HEK293 (cell line): ENCODE measurements at regions not wholly inside any gene's neighbourhood (a gene's known extent, or its start where the extent isn't known, plus 50 kb on each side); places are given as distances from the start of the nearest gene placed in this dataset.
"Not testable (repeated sequence)": the region's sequence is repeated elsewhere in the genome, so short reads cannot be mapped to it uniquely, and the experiment has no call there.

ENCODE experiments used
- CTCF ChIA-PET: fragments of 350-600 bp; formaldehyde crosslinking; extraction: SDS; loops from one replicate; lab custom pipeline; 2021; ENCODE audit warnings: antibody characterized with exemption; lab: Yijun Ruan, JAX
- POLR2A ChIA-PET: fragments of 300-600 bp; formaldehyde crosslinking; extraction: SDS; loops from one replicate; lab custom pipeline; 2020; ENCODE audit warnings: antibody characterized with exemption, inconsistent platforms; lab: Yijun Ruan, JAX
- H3K27ac ChIP-seq: fragments of 200-500 bp; sonication (Bioruptor generic); 2 replicates; pipeline ENCODE4 v1.5.1; 2014; ENCODE audit warnings: low read depth, low read length, control low read depth, inconsistent platforms; ENCODE audit errors: extremely low read depth
- H3K36me3 ChIP-seq, 2 experiments: fragments of 200-500 bp in 1 of 2; sonication (Bioruptor generic) in 1 of 2; 1 replicate in 1 of 2; 2 replicates in 1 of 2; pipeline ENCODE4 v1.5.1; 2014 to 2017; ENCODE audit warnings: inconsistent platforms in 2 of 2, low read length in 2 of 2; ENCODE audit not compliant: control insufficient read depth in 2 of 2, insufficient read depth in 1 of 2
- H3K4me1 ChIP-seq: fragments of 200-500 bp; sonication (Bioruptor generic); 2 replicates; pipeline ENCODE4 v1.5.1; 2014; ENCODE audit warnings: mild to moderate bottlenecking, low read length, inconsistent platforms; ENCODE audit not compliant: control insufficient read depth, insufficient read depth
- H3K4me3 ChIP-seq: 2 replicates; pipeline ENCODE4 v1.5.1; 2011; ENCODE audit warnings: low read depth, mild to moderate bottlenecking, control low read depth, low read length, moderate library complexity
- H3K9me3 ChIP-seq: fragments of 200-500 bp; sonication (Bioruptor generic); 2 replicates; pipeline ENCODE4 v1.5.1; 2014; ENCODE audit warnings: low read depth, low read length, inconsistent platforms; ENCODE audit not compliant: control insufficient read depth, insufficient read depth
- GFI1B ChIP-seq: fragments of 450-650 bp; formaldehyde crosslinking; IDR thresholded peaks from 2 replicates; pipeline ENCODE4 v1.5.1; 2016; ENCODE audit warnings: missing biosample characterization, missing genetic modification characterization
- HOXC10 ChIP-seq: sonication (generic); formaldehyde crosslinking; IDR thresholded peaks from 2 replicates; pipeline ENCODE4 v1.8.1; 2023; ENCODE audit warnings: mild to moderate bottlenecking, missing genetic modification reagents
- KLF7 ChIP-seq: fragments of 450-650 bp; formaldehyde crosslinking; IDR thresholded peaks from 2 replicates; pipeline ENCODE4 v1.5.1; 2016; ENCODE audit warnings: missing biosample characterization, missing genetic modification characterization, borderline replicate concordance
- TRIM28 ChIP-seq: IDR thresholded peaks from 2 replicates; pipeline ENCODE4 v1.6.1; 2011; ENCODE audit warnings: low read length, control low read depth, borderline replicate concordance
- ZFHX2 ChIP-seq: fragments of 450-650 bp; formaldehyde crosslinking; conservative IDR thresholded peaks from 2 replicates; pipeline ENCODE4 v1.5.1; 2016; ENCODE audit warnings: missing biosample characterization, missing genetic modification characterization
- ZNF132 ChIP-seq: fragments of 450-650 bp; formaldehyde crosslinking; IDR thresholded peaks from 2 replicates; pipeline ENCODE4 v1.5.1; 2017; ENCODE audit warnings: missing biosample characterization, missing genetic modification characterization, borderline replicate concordance
- ZNF155 ChIP-seq: fragments of 450-650 bp; formaldehyde crosslinking; IDR thresholded peaks from 2 replicates; pipeline ENCODE4 v1.5.1; 2016; ENCODE audit warnings: missing biosample characterization, missing genetic modification characterization
- ZNF202 ChIP-seq: fragments of 450-650 bp; formaldehyde crosslinking; IDR thresholded peaks from 2 replicates; pipeline ENCODE4 v1.5.1; 2016; ENCODE audit warnings: missing biosample characterization, missing genetic modification characterization, borderline replicate concordance
- ZNF211 ChIP-seq: fragments of 450-650 bp; formaldehyde crosslinking; IDR thresholded peaks from 2 replicates; pipeline ENCODE4 v1.5.1; 2016; ENCODE audit warnings: low read depth, missing biosample characterization, missing genetic modification characterization
- ZNF214 ChIP-seq: fragments of 450-650 bp; formaldehyde crosslinking; IDR thresholded peaks from 2 replicates; pipeline ENCODE4 v1.5.1; 2017; ENCODE audit warnings: missing biosample characterization, mild to moderate bottlenecking, missing genetic modification characterization, borderline replicate concordance
- ZNF354C ChIP-seq: fragments of 450-650 bp; formaldehyde crosslinking; IDR thresholded peaks from 2 replicates; pipeline ENCODE4 v1.5.1; 2016; ENCODE audit warnings: missing biosample characterization, missing genetic modification characterization, low read depth, borderline replicate concordance
- ZNF366 ChIP-seq: fragments of 450-650 bp; formaldehyde crosslinking; conservative IDR thresholded peaks from 2 replicates; pipeline ENCODE4 v1.5.1; 2016; ENCODE audit warnings: missing biosample characterization, missing genetic modification characterization
- ZNF423 ChIP-seq: fragments of 450-650 bp; formaldehyde crosslinking; IDR thresholded peaks from 2 replicates; pipeline ENCODE4 v1.5.1; 2016; ENCODE audit warnings: missing biosample characterization, missing genetic modification characterization
- ZNF510 ChIP-seq: fragments of 450-650 bp; formaldehyde crosslinking; IDR thresholded peaks from 2 replicates; pipeline ENCODE4 v1.5.1; 2018; ENCODE audit warnings: mild to moderate bottlenecking, missing genetic modification characterization, missing biosample characterization; ENCODE audit not compliant: insufficient replicate concordance
- ZNF544 ChIP-seq: fragments of 450-650 bp; formaldehyde crosslinking; IDR thresholded peaks from 2 replicates; pipeline ENCODE4 v1.5.0; 2017; ENCODE audit warnings: missing biosample characterization, missing genetic modification characterization
- ZNF596 ChIP-seq: fragments of 450-650 bp; IDR thresholded peaks from 2 replicates; pipeline ENCODE4 v1.5.0; 2018; ENCODE audit warnings: missing biosample characterization, mild to moderate bottlenecking, missing genetic modification characterization, moderate library complexity
- ZNF707 ChIP-seq: fragments of 450-650 bp; formaldehyde crosslinking; IDR thresholded peaks from 2 replicates; pipeline ENCODE4 v1.5.1; 2016; ENCODE audit warnings: missing biosample characterization, missing genetic modification characterization
- ZNF768 ChIP-seq: fragments of 450-650 bp; formaldehyde crosslinking; IDR thresholded peaks from 2 replicates; pipeline ENCODE4 v1.5.1; 2018; ENCODE audit warnings: missing biosample characterization, mild to moderate bottlenecking, missing genetic modification characterization
- ZNF837 ChIP-seq: fragments of 450-650 bp; formaldehyde crosslinking; IDR thresholded peaks from 2 replicates; pipeline ENCODE4 v1.5.1; 2016; ENCODE audit warnings: missing biosample characterization, missing genetic modification characterization
- ZNF843 ChIP-seq: fragments of 450-650 bp; formaldehyde crosslinking; IDR thresholded peaks from 2 replicates; pipeline ENCODE4 v1.5.1; 2016; ENCODE audit warnings: missing biosample characterization, missing genetic modification characterization
- TF ChIP-seq, protein P1 (sequence below): fragments of 450-650 bp; formaldehyde crosslinking; conservative IDR thresholded peaks from 2 replicates; pipeline ENCODE4 v1.5.1; 2016; ENCODE audit warnings: low read depth, missing biosample characterization, missing genetic modification characterization
- TF ChIP-seq, protein P2 (sequence below): fragments of 450-650 bp; formaldehyde crosslinking; IDR thresholded peaks from 2 replicates; pipeline ENCODE4 v1.5.1; 2016; ENCODE audit warnings: missing biosample characterization, missing genetic modification characterization
- TF ChIP-seq, protein P3 (sequence below): fragments of 450-650 bp; formaldehyde crosslinking; IDR thresholded peaks from 2 replicates; pipeline ENCODE4 v1.5.1; 2016; ENCODE audit warnings: missing biosample characterization, missing genetic modification characterization

DNA sequence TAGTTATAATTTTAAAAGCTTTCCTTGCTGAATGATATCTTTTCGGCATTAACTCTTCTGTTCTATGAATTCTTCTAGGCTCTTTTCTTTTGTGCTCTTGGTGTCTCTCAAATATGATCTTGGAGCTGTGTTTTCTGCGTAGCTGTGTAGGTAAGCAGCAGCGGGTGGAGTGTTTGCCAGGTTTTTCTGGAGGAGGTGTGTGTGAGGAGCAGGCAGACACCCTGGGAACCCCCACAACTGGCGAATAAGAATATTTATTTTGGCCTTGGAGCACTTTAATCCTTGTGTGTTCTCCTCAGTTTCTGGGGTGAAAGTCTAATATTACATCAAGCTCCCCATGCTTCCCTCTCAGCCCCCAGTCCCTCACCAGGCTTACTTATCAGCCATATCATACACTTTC, 232.0 kb upstream of the FANCL start (continued):
- TF ChIP-seq KLF7 (tag by site-specific recombination) = no peak
- no peak for TF ChIP-seq ZNF843 (tag by site-specific recombination)
- TF ChIP-seq ZNF214 (tag by site-specific recombination) = no peak
- TF ChIP-seq GFI1B = no peak
- TF ChIP-seq ZFHX2 (tag by site-specific recombination) = no peak
- no peak for TF ChIP-seq ZNF423 (tag by site-specific recombination)
- TF ChIP-seq, protein P1, sequence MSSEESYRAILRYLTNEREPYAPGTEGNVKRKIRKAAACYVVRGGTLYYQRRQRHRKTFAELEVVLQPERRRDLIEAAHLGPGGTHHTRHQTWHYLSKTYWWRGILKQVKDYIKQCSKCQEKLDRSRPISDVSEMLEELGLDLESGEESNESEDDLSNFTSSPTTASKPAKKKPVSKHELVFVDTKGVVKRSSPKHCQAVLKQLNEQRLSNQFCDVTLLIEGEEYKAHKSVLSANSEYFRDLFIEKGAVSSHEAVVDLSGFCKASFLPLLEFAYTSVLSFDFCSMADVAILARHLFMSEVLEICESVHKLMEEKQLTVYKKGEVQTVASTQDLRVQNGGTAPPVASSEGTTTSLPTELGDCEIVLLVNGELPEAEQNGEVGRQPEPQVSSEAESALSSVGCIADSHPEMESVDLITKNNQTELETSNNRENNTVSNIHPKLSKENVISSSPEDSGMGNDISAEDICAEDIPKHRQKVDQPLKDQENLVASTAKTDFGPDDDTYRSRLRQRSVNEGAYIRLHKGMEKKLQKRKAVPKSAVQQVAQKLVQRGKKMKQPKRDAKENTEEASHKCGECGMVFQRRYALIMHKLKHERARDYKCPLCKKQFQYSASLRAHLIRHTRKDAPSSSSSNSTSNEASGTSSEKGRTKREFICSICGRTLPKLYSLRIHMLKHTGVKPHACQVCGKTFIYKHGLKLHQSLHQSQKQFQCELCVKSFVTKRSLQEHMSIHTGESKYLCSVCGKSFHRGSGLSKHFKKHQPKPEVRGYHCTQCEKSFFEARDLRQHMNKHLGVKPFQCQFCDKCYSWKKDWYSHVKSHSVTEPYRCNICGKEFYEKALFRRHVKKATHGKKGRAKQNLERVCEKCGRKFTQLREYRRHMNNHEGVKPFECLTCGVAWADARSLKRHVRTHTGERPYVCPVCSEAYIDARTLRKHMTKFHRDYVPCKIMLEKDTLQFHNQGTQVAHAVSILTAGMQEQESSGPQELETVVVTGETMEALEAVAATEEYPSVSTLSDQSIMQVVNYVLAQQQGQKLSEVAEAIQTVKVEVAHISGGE (tag by site-specific recombination) = no peak

DNA sequence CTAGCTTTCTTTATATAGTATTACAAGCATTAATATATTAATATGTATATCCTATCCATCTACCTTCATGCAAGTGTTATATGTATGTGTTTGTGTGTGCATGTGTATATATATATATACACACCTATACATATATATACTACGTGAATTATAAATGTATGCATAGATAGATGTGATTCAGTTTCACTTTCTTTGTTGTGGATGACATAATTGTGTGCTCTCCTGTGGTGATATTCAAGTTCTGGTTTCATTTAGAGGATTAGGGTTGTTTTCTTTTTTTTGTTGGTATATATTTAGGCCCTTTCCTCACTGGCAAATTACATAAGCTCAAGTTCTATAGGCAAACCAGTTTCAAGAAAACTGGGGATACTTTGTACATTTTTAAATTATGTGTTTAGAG, 225.7 kb upstream of the FANCL start:
- Histone ChIP-seq H3K4me1 (no peaks in the 10 kb centered on the region), H3K4me3 (no peak overlapping the region)
- TF ChIP-seq ZNF510 (tag by site-specific recombination) (no peak), ZNF354C (tag by site-specific recombination) (no peak), HOXC10 (CRISPR knock-in tag) (no peak), ZNF837 (tag by site-specific recombination) (no peak), ZNF132 (tag by site-specific recombination) (no peak), ZNF155 (tag by site-specific recombination) (no peak), ZNF596 (no peak), ZNF366 (no peak), ZNF211 (no peak), ZNF544 (no peak), ZNF768 (no peak), TRIM28 (no peak), ZNF707 (no peak), ZNF202 (tag by site-specific recombination) (no peak)
- TF ChIP-seq, protein P2, sequence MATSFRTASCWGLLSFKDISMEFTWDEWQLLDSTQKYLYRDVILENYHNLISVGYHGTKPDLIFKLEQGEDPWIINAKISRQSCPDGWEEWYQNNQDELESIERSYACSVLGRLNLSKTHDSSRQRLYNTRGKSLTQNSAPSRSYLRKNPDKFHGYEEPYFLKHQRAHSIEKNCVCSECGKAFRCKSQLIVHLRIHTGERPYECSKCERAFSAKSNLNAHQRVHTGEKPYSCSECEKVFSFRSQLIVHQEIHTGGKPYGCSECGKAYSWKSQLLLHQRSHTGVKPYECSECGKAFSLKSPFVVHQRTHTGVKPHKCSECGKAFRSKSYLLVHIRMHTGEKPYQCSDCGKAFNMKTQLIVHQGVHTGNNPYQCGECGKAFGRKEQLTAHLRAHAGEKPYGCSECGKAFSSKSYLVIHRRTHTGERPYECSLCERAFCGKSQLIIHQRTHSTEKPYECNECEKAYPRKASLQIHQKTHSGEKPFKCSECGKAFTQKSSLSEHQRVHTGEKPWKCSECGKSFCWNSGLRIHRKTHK = no peak
- TF ChIP-seq, protein P3, sequence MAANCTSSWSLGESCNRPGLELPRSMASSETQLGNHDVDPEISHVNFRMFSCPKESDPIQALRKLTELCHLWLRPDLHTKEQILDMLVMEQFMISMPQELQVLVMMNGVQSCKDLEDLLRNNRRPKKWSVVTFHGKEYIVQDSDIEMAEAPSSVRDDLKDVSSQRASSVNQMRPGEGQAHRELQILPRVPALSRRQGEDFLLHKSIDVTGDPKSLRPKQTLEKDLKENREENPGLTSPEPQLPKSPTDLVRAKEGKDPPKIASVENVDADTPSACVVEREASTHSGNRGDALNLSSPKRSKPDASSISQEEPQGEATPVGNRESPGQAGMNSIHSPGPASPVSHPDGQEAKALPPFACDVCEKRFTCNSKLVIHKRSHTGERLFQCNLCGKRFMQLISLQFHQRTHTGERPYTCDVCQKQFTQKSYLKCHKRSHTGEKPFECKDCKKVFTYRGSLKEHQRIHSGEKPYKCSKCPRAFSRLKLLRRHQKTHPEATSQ = no peak
- TF ChIP-seq, all 188 proteins: peak for 0
- POLR2A ChIA-PET = no interaction called here
- Histone ChIP-seq H3K9me3 (no peaks in the 10 kb centered on the region), H3K27ac (no peak overlapping the region), H3K36me3 (no peaks in the 10 kb centered on the region)
- CTCF ChIA-PET = interaction anchor here (0.7 to 1.5 kb wide), 2 partner anchors 8 to 265 kb away, joined by 4 to 5 read pairs; no protein-coding TSS in a partner anchor

DNA sequence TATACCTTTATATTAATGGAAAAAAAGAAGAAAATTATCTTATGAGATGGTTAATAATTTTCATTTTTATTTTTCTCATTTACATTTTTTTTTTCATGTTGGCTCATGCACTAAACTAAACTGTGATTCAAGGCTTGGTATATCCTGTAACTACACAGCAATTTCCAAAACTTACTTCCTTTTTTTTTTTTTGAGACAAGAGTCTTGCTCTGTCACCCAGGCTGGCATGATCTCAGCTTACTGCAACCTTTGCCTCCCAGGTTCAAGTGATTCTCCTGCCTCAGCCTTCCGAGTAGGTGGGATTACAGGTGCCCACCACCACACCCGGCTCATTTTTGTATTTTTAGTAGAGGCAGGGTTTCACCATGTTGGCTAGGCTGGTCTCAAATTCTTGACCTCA, 224.9 kb upstream of the FANCL start:
- H3K9me3 ChIP-seq, H3K4me1 ChIP-seq, H3K27ac ChIP-seq, H3K36me3 ChIP-seq, CTCF ChIA-PET, H3K4me3 ChIP-seq, POLR2A ChIA-PET: not testable (repeated sequence)
